ENCODE measurements at regions not wholly inside any gene's neighbourhood (a gene's known extent, or its start where the extent isn't known, plus 50 kb on each side); places are given as distances from the start of the nearest gene placed in this dataset.

DNA sequence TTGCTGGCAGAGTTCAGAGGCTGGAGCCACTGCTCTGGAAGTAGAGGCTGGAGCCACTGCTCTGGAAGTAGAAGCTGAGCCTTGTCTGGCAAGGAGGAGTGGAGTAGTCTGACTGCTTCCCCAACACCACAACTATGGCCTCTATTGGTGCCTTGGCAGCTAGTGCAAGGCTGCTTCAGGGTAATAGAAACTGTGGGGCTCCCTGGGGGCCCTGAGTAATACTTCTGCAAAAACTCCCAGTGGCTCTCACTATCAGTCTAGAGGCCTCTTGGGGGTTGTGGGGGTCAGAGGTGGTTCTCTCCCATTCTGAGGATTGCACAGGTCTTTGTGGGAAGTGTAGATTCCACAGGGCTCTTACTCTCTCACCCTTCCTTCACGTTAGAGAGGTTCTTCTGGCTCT is 629.0 kb upstream of the PTPRD start:
- TF ChIP-seq GATA3 (IDR thresholded peaks at IDR 0.05; ENCODE audit: low read depth, low read length) (no peak), GATA2 (IDR thresholded peaks at IDR 0.05; ENCODE audit: low read depth, low read length) (no peak)
